RPMI8226 (cell line): ENCODE measurements at regions not wholly inside any gene's neighbourhood (a gene's known extent, or its start where the extent isn't known, plus 50 kb on each side); places are given as distances from the start of the nearest gene placed in this dataset.
"Not testable (repeated sequence)": the region's sequence is repeated elsewhere in the genome, so short reads cannot be mapped to it uniquely, and the experiment has no call there.

ENCODE experiments used
- DNase-seq: peaks from one replicate; pipeline ENCODE4 v3.0.0-alpha.2; 2015

DNA sequence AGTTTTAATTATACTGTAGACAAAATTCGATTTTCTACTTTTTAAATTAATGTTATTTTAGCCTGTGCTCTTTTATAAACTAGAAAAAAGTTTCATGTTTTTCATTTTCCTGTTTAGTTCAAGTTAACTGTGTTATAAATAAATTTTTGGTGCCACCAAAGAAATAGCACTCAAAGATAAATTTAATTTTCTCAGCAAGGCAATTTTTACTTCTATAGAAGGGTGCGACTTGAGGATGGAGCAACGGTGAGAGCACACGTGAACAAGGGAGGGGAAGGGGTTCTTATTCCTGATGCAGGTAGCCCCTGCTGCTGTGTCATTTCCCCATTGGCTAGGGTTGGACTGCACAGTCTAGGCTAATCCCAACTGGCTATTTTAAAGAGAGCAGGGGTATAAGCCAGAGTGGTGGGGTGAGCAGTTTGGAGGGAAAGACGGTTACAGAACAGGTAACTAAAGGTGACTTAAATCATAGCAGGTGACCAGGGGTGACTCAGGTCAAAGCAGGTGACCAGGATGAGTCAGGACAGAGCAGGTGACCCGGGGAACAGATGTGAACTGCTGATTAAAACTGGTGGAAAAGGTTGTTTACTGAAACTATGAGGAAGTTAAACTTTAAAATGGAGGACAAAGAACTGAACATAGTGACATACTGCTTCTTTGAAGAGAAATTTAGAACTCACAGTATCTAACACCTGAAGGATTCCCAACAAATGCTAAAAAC is 104.6 kb upstream of the GPBP1 start:
- DNase-seq: no peak

DNA sequence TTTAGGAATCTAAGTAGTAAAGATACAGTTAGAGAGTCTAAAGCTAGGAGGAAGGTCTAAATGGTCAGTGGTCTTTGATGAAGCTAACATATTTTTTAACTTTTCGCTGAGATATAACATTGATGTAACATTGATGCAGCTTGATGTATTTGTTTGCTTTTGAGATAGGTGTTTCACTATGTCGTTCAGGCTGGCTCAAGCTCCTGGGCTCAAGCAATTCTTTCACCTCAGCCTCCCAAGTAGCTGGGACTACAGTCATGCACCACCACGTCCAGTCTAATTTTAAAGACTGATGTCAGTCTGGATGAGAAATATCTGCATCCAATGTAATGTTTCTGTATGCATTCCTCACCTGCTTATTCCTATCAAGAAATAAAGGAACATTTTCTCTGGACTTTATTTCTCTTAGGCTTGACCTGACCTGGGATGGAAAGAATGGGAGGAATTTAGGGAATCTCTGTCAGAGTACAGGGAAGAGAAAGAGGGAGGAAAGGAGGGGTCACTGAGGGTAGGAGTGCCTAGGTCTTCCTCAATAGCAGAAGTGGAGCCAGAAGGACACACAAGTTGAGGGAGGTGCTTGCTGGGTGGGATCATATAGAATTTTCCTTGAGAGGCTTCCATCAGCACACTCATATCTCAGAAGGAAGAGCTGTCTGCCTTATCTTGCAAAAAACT is 101.5 kb upstream of the GPBP1 start:
- DNase-seq: no peak

DNA sequence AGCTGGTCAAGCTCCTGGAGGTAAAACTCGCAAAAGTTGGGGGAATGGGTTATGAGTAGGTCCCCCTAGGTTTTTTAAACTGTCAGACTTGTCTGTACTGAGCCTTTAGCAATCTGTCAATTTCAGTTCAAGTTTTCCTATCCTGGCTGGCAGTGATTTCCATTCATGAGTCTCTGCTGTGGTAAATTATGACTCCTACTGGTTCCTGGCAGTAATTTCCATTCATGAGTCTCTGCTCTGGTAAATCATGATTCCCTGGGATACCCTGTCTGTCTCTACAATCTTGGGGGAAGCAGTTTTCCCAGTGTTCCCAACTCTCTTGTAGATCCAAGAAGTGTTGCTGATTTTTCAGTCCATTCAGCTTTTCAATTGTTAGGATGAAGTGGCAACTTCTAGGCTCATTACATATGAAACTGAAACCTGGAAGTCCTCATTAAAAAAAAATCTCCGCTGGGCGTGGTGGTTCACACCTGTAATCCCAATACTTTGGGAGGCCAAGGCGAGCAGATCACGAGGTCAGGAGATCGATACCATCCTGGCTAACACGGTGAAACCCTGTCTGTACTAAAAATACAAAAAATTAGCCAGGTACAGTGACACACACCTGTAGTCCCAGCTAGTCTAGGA is 91.3 kb upstream of the GPBP1 start:
- DNase-seq: peak; percentile 20

DNA sequence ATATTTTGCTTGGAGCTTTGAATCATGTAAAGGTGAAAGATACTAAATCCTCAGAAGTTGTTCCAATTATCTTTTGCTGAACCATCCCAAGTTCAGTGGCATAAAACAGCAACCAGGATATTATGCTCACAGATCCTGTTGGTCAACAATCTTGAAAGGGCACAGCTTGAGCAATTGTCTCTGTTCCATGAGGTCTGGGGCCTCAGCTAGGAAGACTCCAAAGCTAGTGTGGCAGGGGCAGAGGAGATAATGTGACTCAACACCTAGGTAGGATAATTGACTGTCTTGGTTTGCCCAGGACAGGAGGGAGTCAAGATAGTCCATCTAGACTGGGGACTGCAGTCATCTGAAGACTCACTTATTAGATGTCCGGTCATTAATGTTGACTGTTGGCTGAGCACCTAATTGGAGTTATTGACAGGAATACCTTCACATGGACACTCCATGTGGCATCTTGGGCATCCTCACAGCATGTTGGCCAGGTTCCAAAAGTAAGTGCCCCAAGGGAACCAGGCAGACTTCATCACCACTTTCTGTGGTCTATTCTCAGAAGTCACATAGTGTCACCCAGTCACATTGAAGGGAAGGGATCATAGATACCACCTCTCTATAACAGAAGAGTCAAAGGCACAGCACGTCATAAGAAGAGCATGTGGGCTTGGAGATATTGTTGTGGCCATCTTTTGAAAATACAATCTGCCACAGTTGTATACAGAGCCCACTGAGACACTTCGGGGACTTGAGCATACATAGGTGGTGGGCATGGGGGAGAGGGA is 88.4 kb upstream of the GPBP1 start:
- no peak for DNase-seq

DNA sequence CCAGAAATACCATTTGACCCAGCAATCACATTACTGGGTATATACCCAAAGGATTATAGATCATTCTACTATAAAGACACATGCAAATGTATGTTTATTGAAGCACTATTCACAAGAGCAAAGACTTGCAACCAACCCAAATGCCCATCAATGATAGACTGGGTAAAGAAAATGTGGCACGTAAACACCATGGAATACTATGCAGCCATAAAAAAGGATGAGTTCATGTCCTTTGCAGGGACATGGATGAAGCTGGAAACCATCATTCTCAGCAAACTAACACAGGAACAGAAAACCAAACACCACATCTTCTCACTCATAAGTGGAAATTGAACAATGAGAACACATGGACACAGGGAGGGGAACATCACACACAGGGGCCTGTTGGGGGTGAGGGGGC is 85.9 kb upstream of the GPBP1 start:
- not testable (repeated sequence) for DNase-seq

DNA sequence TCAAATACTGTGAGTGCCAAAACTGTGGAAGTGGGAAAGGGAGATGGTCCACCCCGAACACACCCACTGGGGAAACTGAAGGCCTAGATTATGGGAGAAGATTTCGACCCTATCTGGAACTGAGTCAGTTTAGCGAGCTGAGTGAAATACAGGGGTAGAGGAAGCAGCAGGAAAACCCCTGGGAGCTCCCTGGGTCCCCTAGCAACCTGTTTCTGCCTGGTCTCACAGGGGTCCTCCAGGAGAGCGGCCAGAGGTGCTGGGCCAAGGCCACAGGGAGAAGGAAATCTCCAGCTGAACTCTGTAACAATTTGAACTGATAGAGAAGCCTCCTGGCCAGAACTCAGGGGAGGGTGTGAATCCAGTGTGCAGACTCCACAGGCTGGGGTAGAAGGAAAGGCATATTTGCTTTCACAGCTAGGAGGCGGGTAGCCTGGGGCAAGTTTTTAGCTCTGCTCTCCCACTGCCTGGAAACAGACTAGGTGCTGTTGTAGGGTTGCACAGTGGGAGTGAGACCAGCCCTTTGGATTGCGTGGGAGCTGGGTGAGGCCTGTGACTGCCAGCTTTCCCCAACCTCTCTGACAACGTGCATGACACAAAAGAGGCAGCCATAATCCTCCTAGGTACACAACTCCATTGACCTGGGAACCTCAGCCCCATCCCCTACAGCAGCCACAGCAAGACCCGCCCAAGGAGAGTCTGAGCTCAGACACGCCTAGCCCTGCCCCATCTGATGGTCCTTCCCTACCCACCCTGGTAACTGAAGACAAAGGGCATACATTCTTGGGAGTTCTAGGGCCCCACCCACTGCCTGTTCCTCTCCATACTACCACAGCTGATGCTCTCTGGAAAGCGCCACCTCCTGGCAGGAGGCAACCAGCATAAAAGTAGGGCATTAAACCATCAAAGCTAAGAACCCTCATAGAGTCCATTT is 78.8 kb upstream of the GPBP1 start:
- peak; percentile 13 for DNase-seq

DNA sequence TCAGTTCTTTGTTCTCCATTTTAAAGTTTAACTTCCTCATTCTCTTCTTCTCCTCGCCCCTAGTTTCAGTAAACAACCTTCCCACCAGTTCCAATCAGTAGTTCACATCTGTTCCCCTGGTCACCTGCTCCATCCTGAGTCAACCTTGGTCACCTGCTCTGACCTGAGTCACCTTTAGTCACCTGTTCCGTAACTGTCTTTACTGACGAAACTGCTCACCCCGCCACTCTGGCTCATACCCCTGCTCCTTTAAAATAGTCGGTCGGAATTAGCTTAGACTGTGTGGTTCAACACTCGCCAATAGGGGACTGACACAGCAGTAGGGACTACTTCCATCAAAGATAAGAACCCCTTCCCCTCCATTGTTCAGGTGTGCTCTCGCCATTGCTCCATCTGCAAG is 76.3 kb upstream of the GPBP1 start:
- DNase-seq: peak; percentile 59

DNA sequence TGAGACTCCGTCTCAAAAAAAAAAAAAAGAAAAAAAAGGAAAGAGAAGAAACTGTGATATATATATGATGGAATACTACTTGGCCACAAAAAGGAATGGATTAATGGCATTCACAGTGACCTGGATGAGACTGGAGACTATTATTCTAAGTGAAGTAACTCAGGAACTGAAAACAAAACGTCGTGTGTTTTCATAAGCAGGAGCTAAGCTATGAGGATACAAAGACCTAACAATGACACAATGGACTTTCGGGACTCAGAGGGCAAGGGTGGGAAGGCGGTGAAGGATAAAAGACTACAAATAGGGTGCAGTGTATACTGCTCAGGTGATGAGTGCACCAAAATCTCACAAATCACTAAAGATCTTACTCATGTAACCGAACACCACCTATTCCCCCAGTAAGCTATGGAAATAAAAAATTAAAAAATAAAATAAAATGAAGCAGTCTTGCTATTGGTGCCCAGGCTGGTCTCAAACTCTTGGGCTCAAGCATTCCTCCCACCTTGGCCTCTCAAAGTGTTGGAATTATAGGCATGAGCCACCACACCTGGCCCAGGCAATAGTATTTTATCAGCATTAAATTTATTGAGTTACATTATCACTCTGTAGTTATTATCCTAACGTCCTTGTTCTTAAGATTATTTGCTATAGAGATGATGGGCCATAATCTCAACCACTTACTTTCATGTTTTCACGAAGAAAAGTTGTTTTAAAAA is 71.5 kb upstream of the GPBP1 start:
- DNase-seq: no peak

DNA sequence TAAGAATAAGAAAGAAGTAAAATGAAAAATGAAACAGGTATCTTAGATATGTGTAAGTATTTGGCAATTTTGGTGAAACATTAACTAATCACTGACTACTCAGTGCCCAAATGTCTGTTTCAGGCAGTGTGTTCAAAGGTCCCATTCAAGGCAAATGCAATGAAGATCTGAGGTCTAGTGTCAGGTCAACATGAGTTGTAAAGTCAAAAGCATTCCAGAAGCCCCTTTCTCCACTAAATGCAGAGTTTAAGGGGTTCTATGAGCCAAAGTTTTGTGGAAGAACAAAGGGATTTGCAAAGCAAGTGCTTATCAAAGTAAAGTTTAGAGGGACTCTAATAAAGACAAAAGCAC is 71.0 kb upstream of the GPBP1 start:
- DNase-seq: no peak

DNA sequence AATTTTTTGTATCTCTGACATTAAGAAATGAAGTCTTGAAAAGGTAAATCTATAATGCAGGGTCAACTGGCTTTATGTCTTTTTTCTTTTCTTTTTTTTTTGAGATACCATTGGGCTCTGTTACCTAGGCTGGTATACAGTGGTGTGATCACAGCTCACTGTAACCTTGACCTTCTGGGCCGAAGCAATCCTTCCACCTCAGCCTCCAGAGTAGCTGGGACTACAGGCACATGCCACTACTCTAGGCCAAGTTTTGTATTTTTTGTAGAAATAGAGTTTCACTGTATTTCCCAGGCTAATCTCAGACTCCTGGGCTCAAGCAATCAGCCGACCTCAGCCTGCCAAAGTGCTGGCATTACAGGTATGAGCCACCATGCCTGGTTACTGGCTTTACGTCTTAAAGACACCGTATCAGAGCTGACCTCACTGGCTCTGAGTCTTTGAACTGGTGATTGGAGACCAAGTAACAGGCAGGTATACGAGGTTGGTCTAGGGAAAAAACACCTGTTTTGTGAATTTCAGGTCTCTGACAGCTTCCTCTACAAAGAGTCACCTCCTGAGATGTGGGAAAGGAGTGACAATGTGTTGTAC is 70.4 kb upstream of the GPBP1 start:
- no peak for DNase-seq

DNA sequence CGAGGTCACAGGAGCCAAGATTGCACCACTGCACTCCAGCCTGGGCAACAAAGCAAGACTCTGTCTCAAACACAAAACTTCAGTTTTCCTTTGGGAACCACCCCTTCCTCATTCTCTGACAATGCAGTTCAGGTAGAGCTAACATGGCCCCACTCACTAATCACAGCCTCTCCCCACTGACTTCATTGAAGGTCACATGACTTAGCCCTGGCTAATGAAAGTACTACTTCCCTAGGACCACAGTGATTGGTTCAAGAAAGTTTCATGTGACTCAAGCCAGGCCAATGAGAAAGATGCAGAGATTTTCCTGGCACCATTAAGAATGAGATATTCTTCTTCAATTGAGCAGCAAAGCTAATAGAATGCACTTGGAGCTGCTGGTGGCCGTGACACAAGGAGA is 67.2 kb upstream of the GPBP1 start:
- DNase-seq: no peak

DNA sequence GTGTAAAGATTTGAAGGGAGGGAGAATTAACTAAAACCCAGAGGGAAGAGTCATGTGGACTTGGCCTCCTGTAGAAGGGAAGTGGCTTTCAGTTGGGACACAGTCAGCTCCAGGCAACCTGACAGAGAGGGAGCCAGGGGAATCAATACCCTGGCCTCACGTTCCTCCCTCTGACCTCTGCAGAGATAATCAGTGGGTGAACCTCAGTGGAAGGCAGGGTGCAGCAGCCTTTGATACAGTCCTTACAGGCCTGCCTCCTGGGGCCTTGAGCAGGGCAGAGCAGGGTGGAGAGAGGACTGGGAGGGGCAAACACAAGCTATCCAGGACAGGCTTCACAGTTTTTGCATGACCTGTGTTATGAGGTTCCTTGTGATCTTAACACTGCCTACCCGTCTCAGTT is 61.9 kb upstream of the GPBP1 start:
- no peak for DNase-seq

DNA sequence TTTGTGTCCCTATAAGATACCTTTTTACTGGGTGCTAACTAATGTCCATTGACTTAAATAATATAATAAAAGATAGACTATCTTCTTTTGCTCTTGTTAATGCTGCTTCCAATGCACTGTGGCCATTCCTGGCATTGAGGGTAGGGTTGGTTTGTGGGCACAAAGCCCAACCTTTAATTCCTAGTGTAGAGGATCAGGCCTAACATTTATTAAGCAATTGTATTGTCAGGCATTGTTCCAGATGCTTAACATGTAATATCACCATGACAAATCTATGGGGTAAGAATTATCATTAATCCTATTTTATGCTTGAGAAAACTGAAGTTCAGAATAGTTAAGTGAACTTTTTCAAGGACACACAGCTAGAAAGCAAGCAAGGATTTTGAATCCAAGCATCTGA is 60.4 kb upstream of the GPBP1 start:
- DNase-seq: no peak

DNA sequence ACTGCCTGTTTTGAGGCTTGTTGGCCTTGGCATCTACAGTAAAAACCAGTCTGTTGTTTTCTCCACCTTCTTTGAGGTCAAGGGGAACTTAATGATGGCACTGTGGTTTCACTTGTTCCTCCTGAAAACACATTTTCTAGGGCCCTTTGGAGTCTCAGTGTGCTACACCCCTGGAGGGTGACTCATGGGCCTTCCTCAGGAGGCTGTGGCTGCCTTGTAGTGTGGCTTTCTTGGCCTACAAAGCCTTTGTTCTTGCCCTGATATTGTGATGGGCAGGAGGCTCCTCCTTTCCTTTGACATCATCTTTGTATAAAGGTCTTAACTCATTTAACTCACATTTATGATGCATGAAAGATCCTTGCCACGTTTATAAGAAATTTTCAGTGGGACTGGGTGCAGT is 56.3 kb upstream of the GPBP1 start:
- peak; percentile 32 for DNase-seq

DNA sequence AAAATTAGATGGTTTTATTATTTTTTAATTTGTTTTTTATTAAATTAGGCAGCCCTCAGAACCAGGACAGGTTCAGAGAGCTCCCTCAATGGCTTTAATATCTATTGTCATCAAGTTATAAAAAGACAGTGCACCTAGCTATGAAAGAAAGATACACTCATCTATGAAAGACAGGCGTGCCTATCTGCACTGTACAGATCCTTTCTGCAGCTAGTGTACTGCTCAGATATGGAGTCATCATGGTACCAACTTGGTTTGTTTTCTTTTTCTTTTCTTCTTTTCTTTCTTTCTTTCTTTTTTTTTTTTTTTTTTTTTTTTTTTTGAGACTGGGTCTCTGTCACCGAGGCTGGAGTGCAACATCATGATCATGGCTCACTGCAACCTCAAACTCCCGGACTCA is 54.8 kb upstream of the GPBP1 start:
- DNase-seq: no peak

DNA sequence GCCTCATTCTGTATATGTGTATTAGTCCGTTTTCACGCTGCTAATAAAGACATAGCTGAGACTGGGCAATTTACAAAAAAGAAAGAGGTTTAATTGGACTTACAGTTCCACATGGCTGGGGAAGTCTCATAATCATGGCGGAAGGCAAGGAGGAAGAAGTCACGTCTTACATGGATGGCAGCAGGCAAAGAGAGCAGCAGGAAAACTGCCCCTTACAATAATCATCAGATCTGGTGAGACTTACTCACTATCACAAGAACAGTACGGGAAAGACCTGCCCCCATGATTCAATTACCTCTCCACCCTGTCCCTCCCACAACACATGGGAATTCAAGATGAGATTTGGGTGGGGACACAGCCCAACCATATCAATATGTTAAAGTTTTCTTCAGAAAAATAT is 49.8 kb upstream of the GPBP1 start:
- no peak for DNase-seq
